K562 (cell line): ENCODE measurements at regions not wholly inside any gene's neighbourhood (a gene's known extent, or its start where the extent isn't known, plus 50 kb on each side); places are given as distances from the start of the nearest gene placed in this dataset.

Source experiments
- ATAC-seq: fragments of 200-7000 bp; cut with Tn5 transposase; 3 replicates; pipeline ENCODE4 v1.9.1; 2020; ENCODE audit warnings: moderate library complexity
- BruUV-seq: library from RNA; stranded (reverse); fragments of 400-500 nt; replicated peaks from 2 replicates; lab custom pipeline; 2021; lab: Mats Ljungman, UMichigan
- CTCF ChIA-PET: fragments of 300-600 bp; formaldehyde crosslinking; extraction: SDS; loops from one replicate; lab custom pipeline; 2021; ENCODE audit warnings: low intra/inter-chr PET ratio; lab: Yijun Ruan, JAX
- POLR2A ChIA-PET: fragments of 300-600, 350-650 bp; sonication (Branson Sonifier 250); formaldehyde crosslinking; extraction: SDS; loops from one replicate; lab custom pipeline; 2021; ENCODE audit warnings: antibody characterized with exemption, inconsistent platforms; lab: Yijun Ruan, JAX
- DNase-seq, 4 experiments: peaks; one replicate each; pipeline versions ENCODE4 v3.0.0 to v3.0.0-alpha.2; 2011 to 2018; ENCODE audit warnings: low spot score in 3 of 4, mixed read lengths in 3 of 4; ENCODE audit errors: extremely low read depth in 1 of 4
- FAIRE-seq: peaks from 2 replicates; lab custom pipeline; 2011; peaks lifted over from hg19 to GRCh38; lab: Jason Lieb, UNC
- H2AFZ ChIP-seq: 2 replicates; pipeline ENCODE4 v1.6.0; 2011; ENCODE audit warnings: low read depth, low read length, control low read depth, inconsistent platforms
- H3K27ac ChIP-seq: fragments of 200-600 bp; 3 replicates; pipeline ENCODE4 v1.8.0; 2011; ENCODE audit warnings: low read depth, mild to moderate bottlenecking, control low read depth, inconsistent platforms, low read length, moderate library complexity, mixed read lengths; ENCODE audit errors: extremely low read depth
- H3K27me3 ChIP-seq, 2 experiments: fragments of 300-600 bp in 1 of 2; 2 replicates in 1 of 2; 3 replicates in 1 of 2; pipeline versions ENCODE4 v1.6.0 to v1.8.0; 2011; ENCODE audit warnings: inconsistent platforms in 2 of 2, low read length in 2 of 2, mild to moderate bottlenecking in 1 of 2, mixed read lengths in 1 of 2, moderate library complexity in 1 of 2; ENCODE audit not compliant: control insufficient read depth in 2 of 2, insufficient read depth in 2 of 2
- H3K36me3 ChIP-seq: fragments of 300-600 bp; 3 replicates; pipeline ENCODE4 v1.8.0; 2011; ENCODE audit warnings: mild to moderate bottlenecking, low read length, inconsistent platforms; ENCODE audit not compliant: control insufficient read depth, insufficient read depth
- H3K4me1 ChIP-seq, 2 experiments: fragments of 200-600 bp in 1 of 2; replicated peaks in 1 of 2; 2 replicates in 1 of 2; 3 replicates in 1 of 2; pipeline versions ENCODE4 v1.5.1 to v1.8.0; 2011; ENCODE audit warnings: inconsistent platforms in 2 of 2, low read length in 2 of 2, mild to moderate bottlenecking in 1 of 2, mixed read lengths in 1 of 2, moderate library complexity in 1 of 2; ENCODE audit not compliant: control insufficient read depth in 2 of 2, insufficient read depth in 2 of 2
- H3K4me2 ChIP-seq: 2 replicates; pipeline ENCODE4 v1.6.1; 2011; ENCODE audit warnings: low read length, control low read depth, inconsistent platforms, mixed read lengths; ENCODE audit not compliant: insufficient read depth
- H3K4me3 ChIP-seq: fragments of 200-600 bp; sonication (generic), shearing (Covaris generic); 2 replicates; pipeline ENCODE4 v1.5.1; 2016; ENCODE audit warnings: control low read depth, inconsistent platforms
- H3K79me2 ChIP-seq: fragments of 200-600 bp; 3 replicates; pipeline ENCODE4 v1.8.0; 2011; ENCODE audit warnings: low read length, inconsistent platforms; ENCODE audit not compliant: control insufficient read depth, insufficient read depth
- H3K9ac ChIP-seq, 2 experiments: 2 replicates each; pipeline versions ENCODE4 v1.6.0 to v1.6.1; 2011; ENCODE audit warnings: low read depth in 2 of 2, low read length in 2 of 2, control low read depth in 1 of 2, inconsistent platforms in 1 of 2, mild to moderate bottlenecking in 1 of 2, mixed read lengths in 1 of 2; ENCODE audit not compliant: insufficient read depth in 1 of 2
- H3K9me1 ChIP-seq: one replicate; pipeline ENCODE4 v1.6.0; 2011; ENCODE audit warnings: inconsistent platforms, mild to moderate bottlenecking, low read length, moderate library complexity; ENCODE audit not compliant: control insufficient read depth, insufficient read depth
- H3K9me3 ChIP-seq: replicated peaks from 2 replicates; pipeline ENCODE4 v1.5.1; 2011; ENCODE audit warnings: low read depth, low read length, inconsistent platforms; ENCODE audit not compliant: control insufficient read depth, insufficient read depth
- H4K20me1 ChIP-seq: replicated peaks from 2 replicates; pipeline ENCODE4 v1.6.1; 2011; ENCODE audit warnings: low read length, inconsistent platforms, mixed read lengths; ENCODE audit not compliant: control insufficient read depth, insufficient read depth
- EHMT2 ChIP-seq: fragments of 450-650 bp; IDR thresholded peaks from 2 replicates; pipeline ENCODE4 v1.6.1; 2018; ENCODE audit warnings: antibody characterized with exemption
- GABPB2 ChIP-seq: fragments of 250-450 bp; sonication (Bioruptor Pico); conservative IDR thresholded peaks from 2 replicates; pipeline ENCODE4 v1.5.1; 2021; ENCODE audit warnings: mild to moderate bottlenecking
- HEY1 ChIP-seq: fragments of 250-450 bp; sonication (Bioruptor Pico); IDR thresholded peaks from 2 replicates; pipeline ENCODE4 v1.5.0; 2020; ENCODE audit warnings: mild to moderate bottlenecking, moderate library complexity, borderline replicate concordance
- KLF1 ChIP-seq: fragments of 450-650 bp; IDR thresholded peaks from 2 replicates; pipeline ENCODE4 v1.6.1; 2016; ENCODE audit warnings: missing genetic modification characterization, missing compliant biosample characterization
- NR2C1 ChIP-seq, 2 experiments: fragments of 450-650 bp; IDR thresholded peaks; 2 replicates each; pipeline ENCODE4 v1.6.1; 2017; ENCODE audit warnings: mild to moderate bottlenecking in 2 of 2, antibody characterized with exemption in 1 of 2, inconsistent platforms in 1 of 2, missing compliant biosample characterization in 1 of 2, missing genetic modification characterization in 1 of 2
- NR4A1 ChIP-seq, 2 experiments: fragments of 250-450 bp in 1 of 2; fragments of 450-650 bp in 1 of 2; sonication (Bioruptor Pico) in 1 of 2; IDR thresholded peaks; 2 replicates each; pipeline versions ENCODE4 v1.4.0 to v1.6.1; 2016 to 2020; ENCODE audit warnings: mild to moderate bottlenecking in 2 of 2, missing compliant biosample characterization in 1 of 2, missing genetic modification characterization in 1 of 2, moderate library complexity in 1 of 2
- PHB ChIP-seq: fragments of 250-450 bp; sonication (Bioruptor Pico); IDR thresholded peaks from 2 replicates; pipeline ENCODE4 v1.5.0; 2021
- SMAD3 ChIP-seq: fragments of 450-650 bp; formaldehyde crosslinking; conservative IDR thresholded peaks from 2 replicates; pipeline ENCODE4 v1.4.0; 2020; ENCODE audit warnings: mild to moderate bottlenecking
- SUPT5H ChIP-seq: fragments of 450-650 bp; IDR thresholded peaks from 2 replicates; pipeline ENCODE4 v1.6.1; 2016
- ZBTB7A ChIP-seq: IDR thresholded peaks from 2 replicates; pipeline ENCODE4 v1.6.1; 2011; ENCODE audit warnings: low read depth, mild to moderate bottlenecking, low read length, moderate library complexity, borderline replicate concordance; ENCODE audit not compliant: control insufficient read depth
- ZNF41 ChIP-seq: fragments of 250-450 bp; sonication (Bioruptor Pico); conservative IDR thresholded peaks from 2 replicates; pipeline ENCODE4 v1.4.0; 2020; ENCODE audit warnings: mild to moderate bottlenecking
- WGBS: fragments of 100-300 bp; shearing (Covaris generic); methylation state at CpG from one replicate; pipeline ENCODE4 v1.1.6; 2016; ENCODE audit warnings: low coverage, mixed read lengths; ENCODE audit not compliant: insufficient coverage; ENCODE audit errors: missing lambda C conversion rate; 5-methylcytosine and 5-hydroxymethylcytosine counted together
- in situ Hi-C: fragments of 300-500 bp; cut with MboI; formaldehyde crosslinking; loops from 4 replicates; pipeline ENCODE4 v1.15.0; 2018; ENCODE audit warnings: inconsistent platforms, mixed read lengths
- intact Hi-C: fragments of 100-400 bp; cut with micrococcal nuclease; formaldehyde crosslinking; loops from 2 replicates; pipeline ENCODE4 v1.14.2; 2022
- TF ChIP-seq, protein P1 (sequence below): IDR thresholded peaks from 3 replicates; pipeline ENCODE4 v1.6.1; 2011; ENCODE audit warnings: borderline replicate concordance, mild to moderate bottlenecking; ENCODE audit not compliant: insufficient read length, insufficient read depth
- TF ChIP-seq, protein P2 (sequence below): conservative IDR thresholded peaks from 2 replicates; pipeline ENCODE4 v1.6.1; 2011; ENCODE audit warnings: low read depth, mild to moderate bottlenecking, low read length; ENCODE audit not compliant: control insufficient read depth
- TF ChIP-seq, protein P3 (sequence below): fragments of 250-450 bp; sonication (Bioruptor Pico); IDR thresholded peaks from 2 replicates; pipeline ENCODE4 v1.5.0; 2021
- TF ChIP-seq, protein P4 (sequence below): fragments of 250-450 bp; sonication (Bioruptor Pico); IDR thresholded peaks from 2 replicates; pipeline ENCODE4 v1.5.1; 2021; ENCODE audit warnings: mild to moderate bottlenecking

DNA sequence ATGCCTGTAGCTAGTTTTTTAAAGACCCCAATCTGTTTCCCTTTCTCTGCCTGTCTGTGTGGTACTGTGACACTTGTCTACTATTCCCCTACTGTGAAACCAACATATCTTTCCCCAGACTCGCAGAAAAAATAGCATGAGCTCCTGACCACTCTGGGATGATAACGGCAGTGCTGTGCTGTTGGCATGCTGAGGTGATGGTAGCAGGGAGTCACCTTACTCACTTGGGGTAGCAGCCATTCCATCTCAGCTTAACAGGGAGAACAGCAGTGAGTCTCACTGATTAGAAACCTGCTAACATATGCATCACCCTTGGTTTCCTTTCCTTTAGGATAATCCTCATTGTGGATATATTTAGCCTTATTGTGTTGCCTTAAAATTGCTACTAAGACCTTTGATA lies 469.6 kb upstream of the FZD8 start (continued):
- TF ChIP-seq, protein P1, sequence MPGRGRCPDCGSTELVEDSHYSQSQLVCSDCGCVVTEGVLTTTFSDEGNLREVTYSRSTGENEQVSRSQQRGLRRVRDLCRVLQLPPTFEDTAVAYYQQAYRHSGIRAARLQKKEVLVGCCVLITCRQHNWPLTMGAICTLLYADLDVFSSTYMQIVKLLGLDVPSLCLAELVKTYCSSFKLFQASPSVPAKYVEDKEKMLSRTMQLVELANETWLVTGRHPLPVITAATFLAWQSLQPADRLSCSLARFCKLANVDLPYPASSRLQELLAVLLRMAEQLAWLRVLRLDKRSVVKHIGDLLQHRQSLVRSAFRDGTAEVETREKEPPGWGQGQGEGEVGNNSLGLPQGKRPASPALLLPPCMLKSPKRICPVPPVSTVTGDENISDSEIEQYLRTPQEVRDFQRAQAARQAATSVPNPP = no peak
- TF ChIP-seq NR2C1 (IDR thresholded peaks at IDR 0.05) (no peak), NR2C1 (tag; IDR thresholded peaks at IDR 0.05) (no peak), SMAD3 (no peak), SUPT5H (no peak), NR4A1 (CRISPR knock-in tag; IDR thresholded peaks at IDR 0.05) (no peak), NR4A1 (tag; IDR thresholded peaks at IDR 0.05) (no peak)
- TF ChIP-seq, protein P2, sequence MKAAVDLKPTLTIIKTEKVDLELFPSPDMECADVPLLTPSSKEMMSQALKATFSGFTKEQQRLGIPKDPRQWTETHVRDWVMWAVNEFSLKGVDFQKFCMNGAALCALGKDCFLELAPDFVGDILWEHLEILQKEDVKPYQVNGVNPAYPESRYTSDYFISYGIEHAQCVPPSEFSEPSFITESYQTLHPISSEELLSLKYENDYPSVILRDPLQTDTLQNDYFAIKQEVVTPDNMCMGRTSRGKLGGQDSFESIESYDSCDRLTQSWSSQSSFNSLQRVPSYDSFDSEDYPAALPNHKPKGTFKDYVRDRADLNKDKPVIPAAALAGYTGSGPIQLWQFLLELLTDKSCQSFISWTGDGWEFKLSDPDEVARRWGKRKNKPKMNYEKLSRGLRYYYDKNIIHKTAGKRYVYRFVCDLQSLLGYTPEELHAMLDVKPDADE = no peak
- TF ChIP-seq, protein P3, sequence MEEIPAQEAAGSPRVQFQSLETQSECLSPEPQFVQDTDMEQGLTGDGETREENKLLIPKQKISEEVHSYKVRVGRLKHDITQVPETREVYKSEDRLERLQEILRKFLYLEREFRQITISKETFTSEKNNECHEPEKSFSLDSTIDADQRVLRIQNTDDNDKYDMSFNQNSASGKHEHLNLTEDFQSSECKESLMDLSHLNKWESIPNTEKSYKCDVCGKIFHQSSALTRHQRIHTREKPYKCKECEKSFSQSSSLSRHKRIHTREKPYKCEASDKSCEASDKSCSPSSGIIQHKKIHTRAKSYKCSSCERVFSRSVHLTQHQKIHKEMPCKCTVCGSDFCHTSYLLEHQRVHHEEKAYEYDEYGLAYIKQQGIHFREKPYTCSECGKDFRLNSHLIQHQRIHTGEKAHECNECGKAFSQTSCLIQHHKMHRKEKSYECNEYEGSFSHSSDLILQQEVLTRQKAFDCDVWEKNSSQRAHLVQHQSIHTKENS = no peak

DNA sequence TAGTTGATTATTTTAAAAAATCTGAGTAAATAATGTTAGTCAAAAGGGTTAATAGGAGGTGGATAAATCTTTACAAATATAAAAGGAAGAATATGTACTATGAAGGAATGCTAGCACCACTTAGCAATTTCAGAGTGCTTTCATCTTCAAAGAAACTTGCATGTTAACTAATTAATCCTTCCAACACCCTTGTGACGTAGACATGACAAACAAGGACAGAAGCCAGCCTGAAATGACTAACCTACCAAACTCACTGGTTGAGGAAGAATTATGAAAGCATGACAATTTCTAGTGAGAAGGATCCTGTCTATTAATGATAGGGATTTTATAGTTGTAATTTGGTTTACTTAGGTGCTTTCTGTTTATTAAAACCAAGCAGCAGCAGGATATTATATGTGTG lies 468.0 kb upstream of the FZD8 start:
- no peaks in the 10 kb centered on the region for H3K9me1 ChIP-seq
- H3K4me1 ChIP-seq = no peaks in the 10 kb centered on the region
- H3K36me3 ChIP-seq = no peaks in the 10 kb centered on the region
- DNase-seq (no peak), ATAC-seq (no peak), FAIRE-seq (no peak)
- no peak overlapping the region for H3K27ac ChIP-seq
- H3K4me3 ChIP-seq = no peak overlapping the region
- no peak overlapping the region for H3K9ac ChIP-seq
- in situ Hi-C loops (no loop called here), intact Hi-C loops (no loop called here)
- H3K4me2 ChIP-seq = no peak overlapping the region
- H3K9me3 ChIP-seq = no peaks in the 10 kb centered on the region
- H3K27me3 ChIP-seq = no peaks in the 10 kb centered on the region
- WGBS = 0% methylated on average over 1 of the region's 1 CpG
- H4K20me1 ChIP-seq = no peaks in the 10 kb centered on the region
- no peak overlapping the region for H2AFZ ChIP-seq
- H3K79me2 ChIP-seq = no peaks in the 10 kb centered on the region
- ChIA-PET POLR2A (no interaction called here), CTCF (no interaction called here)
- TF ChIP-seq ZBTB7A (no peak), GABPB2 (no peak), EHMT2 (no peak), PHB (no peak), HEY1 (CRISPR knock-in tag) (no peak), KLF1 (tag) (no peak), ZNF41 (CRISPR knock-in tag) (no peak)
- TF ChIP-seq, protein P4, sequence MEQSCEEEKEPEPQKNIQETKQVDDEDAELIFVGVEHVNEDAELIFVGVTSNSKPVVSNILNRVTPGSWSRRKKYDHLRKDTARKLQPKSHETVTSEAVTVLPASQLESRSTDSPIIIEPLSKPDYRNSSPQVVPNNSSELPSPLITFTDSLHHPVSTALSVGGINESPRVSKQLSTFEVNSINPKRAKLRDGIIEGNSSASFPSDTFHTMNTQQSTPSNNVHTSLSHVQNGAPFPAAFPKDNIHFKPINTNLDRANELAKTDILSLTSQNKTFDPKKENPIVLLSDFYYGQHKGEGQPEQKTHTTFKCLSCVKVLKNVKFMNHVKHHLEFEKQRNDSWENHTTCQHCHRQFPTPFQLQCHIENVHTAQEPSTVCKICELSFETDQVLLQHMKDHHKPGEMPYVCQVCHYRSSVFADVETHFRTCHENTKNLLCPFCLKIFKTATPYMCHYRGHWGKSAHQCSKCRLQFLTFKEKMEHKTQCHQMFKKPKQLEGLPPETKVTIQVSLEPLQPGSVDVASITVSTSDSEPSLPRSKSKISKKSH (CRISPR knock-in tag) = no peak
- BruUV-seq = no TSS peak
